Activated CD8-positive, alpha-beta T cell treated with anti-CD3 and anti-CD28 coated beads, Interleukin-2, amount 10 ng/mL, durations not matched to agents 7 days and 5 days (primary cell): ENCODE measurements at regions not wholly inside any gene's neighbourhood (a gene's known extent, or its start where the extent isn't known, plus 50 kb on each side); places are given as distances from the start of the nearest gene placed in this dataset.

Experiments used
- ATAC-seq: fragments of 150-1000 bp; cut with Tn5 transposase; one replicate; pipeline ENCODE4 v1.10.0; 2021; ENCODE audit warnings: moderate library complexity
- CTCF ChIA-PET: fragments of 350-600 bp; sonication (Branson Sonifier 250); formaldehyde crosslinking; loops from one replicate; lab custom pipeline; 2021; ENCODE audit warnings: antibody characterized with exemption; lab: Charles Lee
- POLR2A ChIA-PET: fragments of 350-600 bp; sonication (Branson Sonifier 250); formaldehyde crosslinking; loops from one replicate; lab custom pipeline; 2021; ENCODE audit warnings: antibody characterized with exemption; lab: Charles Lee
- DNase-seq: peaks from one replicate; pipeline ENCODE4 v3.0.0-alpha.2; 2020
- H3K27ac Mint-ChIP-seq: one replicate; pipeline ENCODE4 v1.8.0; 2021; ENCODE audit warnings: mild to moderate bottlenecking, mixed read lengths
- H3K27me3 Mint-ChIP-seq: one replicate; pipeline ENCODE4 v1.8.0; 2021; ENCODE audit warnings: low read depth, mixed read lengths
- H3K36me3 Mint-ChIP-seq: one replicate; pipeline ENCODE4 v1.8.0; 2021; ENCODE audit warnings: low read depth, mixed read lengths
- H3K4me1 Mint-ChIP-seq: one replicate; pipeline ENCODE4 v1.8.0; 2021; ENCODE audit warnings: low read depth, mixed read lengths
- H3K4me3 Mint-ChIP-seq: one replicate; pipeline ENCODE4 v1.8.0; 2021; ENCODE audit warnings: mild to moderate bottlenecking, mixed read lengths
- H3K9me3 Mint-ChIP-seq: one replicate; pipeline ENCODE4 v1.8.0; 2022; ENCODE audit warnings: mixed read lengths; ENCODE audit not compliant: insufficient read depth

- H3K4me3 Mint-ChIP-seq: no peak overlapping the region
- no peak overlapping the region for H3K27ac Mint-ChIP-seq
- H3K9me3 Mint-ChIP-seq: no peaks in the 10 kb centered on the region
- no peaks in the 10 kb centered on the region for H3K4me1 Mint-ChIP-seq
- ATAC-seq (no peak), DNase-seq (no peak)
- no peaks in the 10 kb centered on the region for H3K36me3 Mint-ChIP-seq
- CTCF ChIA-PET: no interaction called here
- H3K27me3 Mint-ChIP-seq: no peaks in the 10 kb centered on the region
- POLR2A ChIA-PET: no interaction called here
These were observed 517.5 kb downstream of the RNF144B start for GRCh38 chr6:18904681-18905080.

DNA sequence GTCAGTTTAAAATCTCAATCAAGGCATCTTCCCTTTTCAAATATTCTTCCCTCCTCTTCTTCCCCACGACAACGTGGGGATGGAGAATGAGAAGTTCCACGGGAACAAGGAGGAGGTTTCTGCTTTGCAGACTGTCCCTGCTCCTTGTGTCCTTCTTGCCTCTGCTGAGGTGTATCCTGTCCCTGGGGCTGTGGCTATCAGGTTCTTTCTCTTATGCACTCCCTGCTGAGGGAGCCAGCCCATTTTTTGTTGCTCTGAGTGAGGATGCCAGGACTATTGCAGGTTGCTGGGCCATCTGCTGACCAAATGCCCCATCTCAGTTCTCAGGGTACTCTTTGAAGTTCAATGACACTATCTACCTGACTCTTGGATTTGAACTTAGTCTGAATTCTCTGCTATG lies 533.6 kb downstream of the RNF144B start:
- ATAC-seq: no peak
- no peak for DNase-seq
- no peaks in the 10 kb centered on the region for H3K36me3 Mint-ChIP-seq
- no peak overlapping the region for H3K27ac Mint-ChIP-seq
- no peak overlapping the region for H3K4me3 Mint-ChIP-seq
- POLR2A ChIA-PET: no interaction called here
- no peaks in the 10 kb centered on the region for H3K4me1 Mint-ChIP-seq
- H3K9me3 Mint-ChIP-seq: peaks cover 4% of the 10 kb centered on the region
- CTCF ChIA-PET: no interaction called here
- no peaks in the 10 kb centered on the region for H3K27me3 Mint-ChIP-seq

- Mint-ChIP-seq H3K9me3 (peaks cover 9% of the 10 kb centered on the region), H3K36me3 (no peaks in the 10 kb centered on the region), H3K27me3 (no peaks in the 10 kb centered on the region), H3K4me1 (no peaks in the 10 kb centered on the region), H3K4me3 (no peak overlapping the region), H3K27ac (no peak overlapping the region)
- CTCF ChIA-PET: no interaction called here
- no peak for ATAC-seq
- POLR2A ChIA-PET: no interaction called here
- DNase-seq: no peak
These were observed 543.9 kb downstream of the RNF144B start for GRCh38 chr6:18931086-18931485.

- H3K4me1 Mint-ChIP-seq: no peaks in the 10 kb centered on the region
- ChIA-PET POLR2A (no interaction called here), CTCF (no interaction called here)
- H3K27ac Mint-ChIP-seq: no peak overlapping the region
- ATAC-seq (no peak), DNase-seq (no peak)
- no peaks in the 10 kb centered on the region for H3K36me3 Mint-ChIP-seq
- no peaks in the 10 kb centered on the region for H3K9me3 Mint-ChIP-seq
- H3K4me3 Mint-ChIP-seq: no peak overlapping the region
- H3K27me3 Mint-ChIP-seq: no peaks in the 10 kb centered on the region
These were observed 571.0 kb downstream of the RNF144B start for GRCh38 chr6:18958146-18958545.

GRCh38 chr6:18961566-18961965 lies 574.4 kb downstream of the RNF144B start:
- H3K36me3 Mint-ChIP-seq: no peaks in the 10 kb centered on the region
- DNase-seq (no peak), ATAC-seq (no peak)
- ChIA-PET POLR2A (no interaction called here), CTCF (no interaction called here)
- H3K4me3 Mint-ChIP-seq: no peak overlapping the region
- H3K27me3 Mint-ChIP-seq: no peaks in the 10 kb centered on the region
- no peaks in the 10 kb centered on the region for H3K4me1 Mint-ChIP-seq
- H3K27ac Mint-ChIP-seq: no peak overlapping the region
- H3K9me3 Mint-ChIP-seq: no peaks in the 10 kb centered on the region

GRCh38 chr6:18962361-18962905 lies 575.3 kb downstream of the RNF144B start:
- H3K4me3 Mint-ChIP-seq: no peak overlapping the region
- H3K9me3 Mint-ChIP-seq: no peaks in the 10 kb centered on the region
- POLR2A ChIA-PET: no interaction called here
- CTCF ChIA-PET: no interaction called here
- no peaks in the 10 kb centered on the region for H3K36me3 Mint-ChIP-seq
- H3K27ac Mint-ChIP-seq: no peak overlapping the region
- ATAC-seq: no peak
- H3K4me1 Mint-ChIP-seq: no peaks in the 10 kb centered on the region
- no peaks in the 10 kb centered on the region for H3K27me3 Mint-ChIP-seq
- no peak for DNase-seq

GRCh38 chr6:18963439-18963838 lies 576.3 kb downstream of the RNF144B start:
- no peaks in the 10 kb centered on the region for H3K36me3 Mint-ChIP-seq
- ATAC-seq: no peak
- H3K27ac Mint-ChIP-seq: no peak overlapping the region
- DNase-seq: no peak
- H3K9me3 Mint-ChIP-seq: no peaks in the 10 kb centered on the region
- ChIA-PET POLR2A (no interaction called here), CTCF (no interaction called here)
- H3K4me1 Mint-ChIP-seq: no peaks in the 10 kb centered on the region
- no peak overlapping the region for H3K4me3 Mint-ChIP-seq
- H3K27me3 Mint-ChIP-seq: no peaks in the 10 kb centered on the region

GRCh38 chr6:18973251-18973650 lies 586.1 kb downstream of the RNF144B start:
- no peaks in the 10 kb centered on the region for H3K27me3 Mint-ChIP-seq
- POLR2A ChIA-PET: no interaction called here
- H3K36me3 Mint-ChIP-seq: no peaks in the 10 kb centered on the region
- no peak overlapping the region for H3K27ac Mint-ChIP-seq
- CTCF ChIA-PET: no interaction called here
- no peak for ATAC-seq
- no peak for DNase-seq
- no peaks in the 10 kb centered on the region for H3K4me1 Mint-ChIP-seq
- H3K4me3 Mint-ChIP-seq: no peak overlapping the region
- no peaks in the 10 kb centered on the region for H3K9me3 Mint-ChIP-seq

DNA sequence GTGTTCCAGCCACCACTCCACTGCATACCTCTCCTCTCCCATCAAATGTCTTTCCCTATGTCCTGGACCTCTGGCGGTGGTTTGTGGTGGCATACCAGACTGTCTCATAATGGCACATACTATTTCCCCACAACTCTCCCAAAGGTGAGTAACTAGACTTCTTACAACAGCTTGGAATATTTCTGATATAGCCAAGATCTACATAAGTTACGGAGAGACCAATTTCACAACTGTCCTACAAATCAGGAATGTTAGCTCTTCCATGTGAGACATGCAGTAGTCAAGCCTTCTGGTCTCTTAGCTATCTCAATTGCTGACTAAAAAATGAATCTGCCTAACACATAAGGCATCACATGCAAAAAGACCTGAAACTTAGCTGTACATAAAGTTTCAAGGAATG lies 588.9 kb downstream of the RNF144B start:
- ATAC-seq (no peak), DNase-seq (no peak)
- Mint-ChIP-seq H3K27me3 (no peaks in the 10 kb centered on the region), H3K4me3 (no peak overlapping the region), H3K36me3 (no peaks in the 10 kb centered on the region), H3K27ac (no peak overlapping the region), H3K9me3 (no peaks in the 10 kb centered on the region), H3K4me1 (no peaks in the 10 kb centered on the region)
- POLR2A ChIA-PET: no interaction called here
- CTCF ChIA-PET: no interaction called here

DNA sequence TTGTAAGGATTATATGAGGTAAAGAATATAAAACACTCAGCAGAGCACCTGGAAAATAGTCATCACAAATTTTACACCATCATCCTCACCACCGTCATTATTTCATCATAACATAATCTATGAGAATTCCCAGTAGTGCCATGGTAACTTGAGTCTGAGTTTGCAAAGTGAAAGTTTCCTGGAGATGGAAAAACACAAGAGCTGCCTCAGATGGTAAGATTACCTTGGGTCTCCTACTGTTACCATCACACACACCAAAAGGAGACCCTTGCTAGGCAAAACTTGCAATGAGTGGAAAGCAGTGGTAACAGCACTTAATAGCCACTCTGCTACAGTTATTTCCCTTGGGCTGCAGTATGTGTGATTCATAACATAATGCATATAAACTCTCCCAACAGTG lies 589.8 kb downstream of the RNF144B start:
- no peaks in the 10 kb centered on the region for H3K36me3 Mint-ChIP-seq
- DNase-seq (no peak), ATAC-seq (no peak)
- H3K27ac Mint-ChIP-seq: no peak overlapping the region
- no peaks in the 10 kb centered on the region for H3K4me1 Mint-ChIP-seq
- no peak overlapping the region for H3K4me3 Mint-ChIP-seq
- POLR2A ChIA-PET: no interaction called here
- H3K9me3 Mint-ChIP-seq: no peaks in the 10 kb centered on the region
- H3K27me3 Mint-ChIP-seq: no peaks in the 10 kb centered on the region
- CTCF ChIA-PET: no interaction called here

DNA sequence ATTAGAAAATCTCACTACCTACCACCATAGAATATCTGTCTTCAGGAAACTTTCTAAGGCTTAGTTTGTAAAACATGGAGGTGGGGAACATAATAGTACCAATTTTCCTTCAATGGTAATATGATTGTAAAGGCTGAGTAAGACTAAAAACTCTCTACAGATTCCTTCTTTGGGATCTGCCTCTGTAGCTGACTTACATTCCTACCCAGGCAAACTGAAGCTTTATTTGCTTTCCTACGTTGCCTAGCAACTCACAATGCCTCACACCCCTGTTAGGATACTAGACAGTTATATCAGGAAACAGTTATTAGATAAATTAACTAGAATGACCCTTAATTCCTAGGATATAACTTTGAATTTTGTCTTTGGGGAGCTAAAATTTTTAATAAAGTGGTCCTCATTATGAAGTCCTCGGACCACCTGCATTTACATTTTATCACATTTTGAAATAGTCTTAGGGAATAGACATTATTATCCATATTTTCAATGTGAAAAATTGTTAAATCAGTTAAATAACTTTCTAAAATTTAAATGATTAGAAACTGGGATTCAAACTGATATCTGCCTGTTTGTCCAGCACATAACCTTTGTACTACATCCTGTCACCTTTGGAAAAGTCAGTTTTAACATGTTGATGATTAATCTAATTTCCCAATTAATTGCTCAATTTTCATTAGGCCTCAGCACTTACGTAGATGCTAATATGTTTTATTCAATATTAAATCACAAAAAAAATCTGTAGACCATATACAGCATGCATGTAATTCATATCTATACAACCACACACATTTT lies 591.4 kb downstream of the RNF144B start:
- H3K9me3 Mint-ChIP-seq: no peaks in the 10 kb centered on the region
- ATAC-seq: no peak
- DNase-seq: no peak
- no peaks in the 10 kb centered on the region for H3K36me3 Mint-ChIP-seq
- no peak overlapping the region for H3K4me3 Mint-ChIP-seq
- ChIA-PET POLR2A (no interaction called here), CTCF (no interaction called here)
- no peak overlapping the region for H3K27ac Mint-ChIP-seq
- H3K27me3 Mint-ChIP-seq: no peaks in the 10 kb centered on the region
- no peaks in the 10 kb centered on the region for H3K4me1 Mint-ChIP-seq

DNA sequence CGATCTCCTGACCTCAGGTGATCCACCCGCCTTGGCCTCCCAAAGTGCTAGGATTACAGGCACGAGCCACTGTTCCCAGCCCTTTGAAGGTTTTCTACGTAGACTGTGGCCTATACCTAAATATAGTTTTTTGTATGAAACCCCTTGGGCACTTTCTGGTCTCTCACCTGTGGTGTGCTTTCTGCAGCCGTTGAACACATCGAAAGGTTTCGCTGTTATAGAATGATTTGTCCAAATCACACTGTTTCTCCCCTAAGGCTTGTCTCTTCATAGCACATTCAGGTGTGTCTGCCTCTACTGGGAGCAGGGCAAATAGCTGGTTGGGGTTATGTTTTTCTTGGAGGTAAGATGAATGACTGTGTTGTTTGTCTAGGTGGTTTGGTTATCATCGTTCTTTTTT lies 597.9 kb downstream of the RNF144B start:
- no peaks in the 10 kb centered on the region for H3K9me3 Mint-ChIP-seq
- CTCF ChIA-PET: no interaction called here
- no peaks in the 10 kb centered on the region for H3K27me3 Mint-ChIP-seq
- DNase-seq (no peak), ATAC-seq (no peak)
- no peaks in the 10 kb centered on the region for H3K36me3 Mint-ChIP-seq
- POLR2A ChIA-PET: no interaction called here
- H3K4me1 Mint-ChIP-seq: no peaks in the 10 kb centered on the region
- no peak overlapping the region for H3K4me3 Mint-ChIP-seq
- H3K27ac Mint-ChIP-seq: no peak overlapping the region

- Mint-ChIP-seq H3K27ac (no peak overlapping the region), H3K36me3 (no peaks in the 10 kb centered on the region)
These were observed 598.8 kb downstream of the RNF144B start for GRCh38 chr6:18985996-18986395.

More at GRCh38 chr6:18985996-18986395, 598.8 kb downstream of the RNF144B start:
- CTCF ChIA-PET: no interaction called here
- no peaks in the 10 kb centered on the region for H3K4me1 Mint-ChIP-seq
- POLR2A ChIA-PET: no interaction called here
- no peak overlapping the region for H3K4me3 Mint-ChIP-seq
- H3K9me3 Mint-ChIP-seq: no peaks in the 10 kb centered on the region
- DNase-seq (no peak), ATAC-seq (no peak)
- no peaks in the 10 kb centered on the region for H3K27me3 Mint-ChIP-seq
